HepG2 (cell line): ENCODE measurements at regions not wholly inside any gene's neighbourhood (a gene's known extent, or its start where the extent isn't known, plus 50 kb on each side); places are given as distances from the start of the nearest gene placed in this dataset.

Experiments
- ATF1 ChIP-seq: IDR thresholded peaks from 2 replicates; pipeline ENCODE4 v1.6.1; 2016; ENCODE audit warnings: mild to moderate bottlenecking, control low read depth
- CTCF ChIP-seq: sonication (generic); formaldehyde crosslinking; IDR thresholded peaks from 2 replicates; pipeline ENCODE4 v1.5.0; 2020; ENCODE audit warnings: mild to moderate bottlenecking, missing genetic modification reagents, moderate library complexity
- ELF1 ChIP-seq: sonication (generic); formaldehyde crosslinking; IDR thresholded peaks from 2 replicates; pipeline ENCODE4 v1.4.0; 2020; ENCODE audit warnings: missing genetic modification reagents
- IRF9 ChIP-seq: sonication (generic); formaldehyde crosslinking; IDR thresholded peaks from 2 replicates; pipeline ENCODE4 v1.8.0; 2022; ENCODE audit warnings: missing genetic modification reagents, mild to moderate bottlenecking, borderline replicate concordance
- RFX5 ChIP-seq: IDR thresholded peaks from 2 replicates; pipeline ENCODE4 v1.6.1; 2011; ENCODE audit warnings: low read depth, low read length, improper control_type of control experiment
- SP2 ChIP-seq: sonication (generic); formaldehyde crosslinking; IDR thresholded peaks from 2 replicates; pipeline ENCODE4 v1.5.1; 2020; ENCODE audit warnings: mild to moderate bottlenecking, missing genetic modification reagents
- ZNF18 ChIP-seq: sonication (generic); formaldehyde crosslinking; IDR thresholded peaks from 2 replicates; pipeline ENCODE4 v1.8.0; 2022; ENCODE audit warnings: mild to moderate bottlenecking, missing genetic modification reagents; ENCODE audit not compliant: insufficient replicate concordance

- TF ChIP-seq CTCF (no peak), ATF1 (CRISPR knock-in tag) (no peak), ELF1 (CRISPR knock-in tag) (no peak), RFX5 (no peak), IRF9 (CRISPR knock-in tag) (no peak), ZNF18 (no peak), SP2 (CRISPR knock-in tag) (no peak)
Measured at GRCh38 chr14:56390859-56391258, 188.7 kb upstream of the TMEM260 start.
